SK-N-SH (cell line): ENCODE measurements at regions not wholly inside any gene's neighbourhood (a gene's known extent, or its start where the extent isn't known, plus 50 kb on each side); places are given as distances from the start of the nearest gene placed in this dataset.

Experiments
- CTCF ChIA-PET: fragments of 300-600, 350-600 bp; formaldehyde crosslinking; extraction: SDS; loops from one replicate; lab custom pipeline; 2021; lab: Yijun Ruan, JAX
- POLR2A ChIA-PET: fragments of 350-600 bp; sonication (Branson Sonifier 250); formaldehyde crosslinking; extraction: SDS; loops from one replicate; lab custom pipeline; 2020; ENCODE audit warnings: antibody characterized with exemption, inconsistent platforms; lab: Yijun Ruan, JAX
- DNase-seq: peaks from one replicate; pipeline ENCODE4 v3.0.0; 2012
- H2AFZ ChIP-seq: fragments of 200-600 bp; sonication (generic); 2 replicates; pipeline ENCODE4 v1.8.1; 2016; ENCODE audit warnings: antibody characterized with exemption, mild to moderate bottlenecking, low read depth
- H3F3A ChIP-seq: fragments of 200-600 bp; sonication (generic); replicated peaks from 2 replicates; pipeline ENCODE3; 2016; ENCODE audit warnings: antibody characterized with exemption, mild to moderate bottlenecking; ENCODE audit not compliant: insufficient read depth
- H3K27ac ChIP-seq, 2 experiments: fragments of 200-500 bp in 1 of 2; fragments of 200-600 bp in 1 of 2; sonication (Bioruptor generic) in 1 of 2; sonication (generic), shearing (Covaris generic) in 1 of 2; 2 replicates each; pipeline versions ENCODE4 v1.5.1 to v1.6.1; 2014 to 2016; ENCODE audit warnings: low read depth in 2 of 2, inconsistent platforms in 1 of 2, low read length in 1 of 2, mild to moderate bottlenecking in 1 of 2, mixed read lengths in 1 of 2
- H3K27me3 ChIP-seq: fragments of 200-600 bp; sonication (generic), shearing (Covaris generic); 2 replicates; pipeline ENCODE4 v1.6.1; 2016; ENCODE audit warnings: mixed run types; ENCODE audit not compliant: insufficient read depth
- H3K36me3 ChIP-seq, 2 experiments: fragments of 200-500 bp in 1 of 2; fragments of 200-600 bp in 1 of 2; sonication (Bioruptor generic) in 1 of 2; sonication (generic) in 1 of 2; replicated peaks in 1 of 2; 2 replicates each; pipeline versions ENCODE3 to v1.5.1; 2014 to 2016; ENCODE audit warnings: low read length in 1 of 2, mild to moderate bottlenecking in 1 of 2; ENCODE audit not compliant: insufficient read depth in 2 of 2, control insufficient read depth in 1 of 2
- H3K4me1 ChIP-seq, 2 experiments: fragments of 200-500 bp in 1 of 2; fragments of 200-600 bp in 1 of 2; sonication (Bioruptor generic) in 1 of 2; sonication (generic), shearing (Covaris generic) in 1 of 2; 2 replicates each; pipeline versions ENCODE4 v1.5.1 to v1.6.1; 2014 to 2016; ENCODE audit warnings: low read depth in 1 of 2, low read length in 1 of 2, mixed run types in 1 of 2; ENCODE audit not compliant: insufficient read depth in 2 of 2, control insufficient read depth in 1 of 2
- H3K4me2 ChIP-seq: fragments of 200-600 bp; sonication (generic), shearing (Covaris generic); 2 replicates; pipeline ENCODE4 v1.6.1; 2017; ENCODE audit warnings: mixed run types
- H3K4me3 ChIP-seq, 2 experiments: fragments of 200-500 bp in 1 of 2; fragments of 200-600 bp in 1 of 2; sonication (Bioruptor generic) in 1 of 2; sonication (generic), shearing (Covaris generic) in 1 of 2; 2 replicates each; pipeline versions ENCODE4 v1.5.1 to v1.8.1; 2014 to 2016; ENCODE audit warnings: low read depth in 2 of 2, inconsistent platforms in 1 of 2, low read length in 1 of 2, mild to moderate bottlenecking in 1 of 2, mixed read lengths in 1 of 2, moderate library complexity in 1 of 2
- H3K79me2 ChIP-seq: fragments of 200-600 bp; sonication (generic); 2 replicates; pipeline ENCODE4 v1.8.1; 2017; ENCODE audit warnings: mild to moderate bottlenecking; ENCODE audit not compliant: insufficient read depth
- H3K9ac ChIP-seq: fragments of 200-600 bp; sonication (generic); 2 replicates; pipeline ENCODE4 v1.6.1; 2017; ENCODE audit warnings: mixed run types
- H3K9me2 ChIP-seq: fragments of 200-600 bp; sonication (generic); 2 replicates; pipeline ENCODE4 v1.6.1; 2017; ENCODE audit warnings: mixed run types
- H3K9me3 ChIP-seq: fragments of 200-600 bp; sonication (generic); 2 replicates; pipeline ENCODE4 v1.6.1; 2017; ENCODE audit warnings: mixed run types, mild to moderate bottlenecking, moderate library complexity
- H4K20me1 ChIP-seq: fragments of 200-600 bp; sonication (generic); 2 replicates; pipeline ENCODE4 v1.6.1; 2017; ENCODE audit warnings: mild to moderate bottlenecking, mixed run types; ENCODE audit not compliant: insufficient read depth
- CHD2 ChIP-seq: fragments of 150-350 bp; IDR thresholded peaks from 2 replicates; pipeline ENCODE4 v1.6.1; 2018; ENCODE audit warnings: low read length; ENCODE audit not compliant: partially characterized antibody
- CTCF ChIP-seq: fragments of 200-600 bp; sonication (generic); IDR thresholded peaks from 2 replicates; pipeline ENCODE4 v1.6.1; 2017; ENCODE audit warnings: antibody characterized with exemption, mild to moderate bottlenecking, moderate library complexity
- ELF1 ChIP-seq: IDR thresholded peaks from 2 replicates; pipeline ENCODE4 v1.4.0; 2012
- EP300 ChIP-seq, 2 experiments: IDR thresholded peaks; 2 replicates each; pipeline versions ENCODE4 v1.4.0 to v1.6.1; 2012; ENCODE audit warnings: borderline replicate concordance in 1 of 2, low read depth in 1 of 2, low read length in 1 of 2
- FOSL2 ChIP-seq: IDR thresholded peaks from 2 replicates; pipeline ENCODE4 v1.4.0; 2012; ENCODE audit warnings: low read depth, mild to moderate bottlenecking, moderate library complexity, borderline replicate concordance
- FOXJ3 ChIP-seq: sonication (generic); formaldehyde crosslinking; IDR thresholded peaks from 2 replicates; pipeline ENCODE4 v1.5.1; 2020; ENCODE audit warnings: mild to moderate bottlenecking, missing genetic modification reagents
- GABPA ChIP-seq: IDR thresholded peaks from 2 replicates; pipeline ENCODE4 v1.4.0; 2012; ENCODE audit warnings: low read depth, mild to moderate bottlenecking
- GATA2 ChIP-seq: sonication (generic); formaldehyde crosslinking; IDR thresholded peaks from 2 replicates; pipeline ENCODE4 v1.5.0; 2020; ENCODE audit warnings: mild to moderate bottlenecking, missing genetic modification reagents
- JUND ChIP-seq: IDR thresholded peaks from 2 replicates; pipeline ENCODE4 v1.4.0; 2012
- NRF1 ChIP-seq: IDR thresholded peaks from 2 replicates; pipeline ENCODE4 v1.6.1; 2012; ENCODE audit warnings: low read depth, mild to moderate bottlenecking, low read length
- RAD21 ChIP-seq: IDR thresholded peaks from 2 replicates; pipeline ENCODE4 v1.6.1; 2012; ENCODE audit warnings: mild to moderate bottlenecking, low read length
- TEAD4 ChIP-seq: IDR thresholded peaks from 2 replicates; pipeline ENCODE4 v1.4.0; 2012; ENCODE audit warnings: mild to moderate bottlenecking, borderline replicate concordance; ENCODE audit not compliant: insufficient read depth
- YY1 ChIP-seq: IDR thresholded peaks from 2 replicates; pipeline ENCODE4 v1.4.0; 2012; ENCODE audit warnings: low read depth, mild to moderate bottlenecking
- WGBS: methylation state at CpG from one replicate; pipeline ENCODE4 v1.1.6; 2017; ENCODE audit warnings: low lambda C conversion rate; 5-methylcytosine and 5-hydroxymethylcytosine counted together

- TF ChIP-seq NRF1 = no peak
- TF ChIP-seq, all 33 proteins: peak for 0
- no peak for DNase-seq
- H4K20me1 ChIP-seq = no peaks in the 10 kb centered on the region
- H3K9me3 ChIP-seq = no peaks in the 10 kb centered on the region
- 21% methylated on average over 7 of the region's 7 CpGs for whole genome bisulfite sequencing
- ChIA-PET CTCF (interaction anchor here (3.4 kb wide), 1 partner anchor 14 kb away, joined by 13 read pairs; no protein-coding TSS in a partner anchor), POLR2A (no interaction called here)
- no peaks in the 10 kb centered on the region for H3F3A ChIP-seq
- H3K36me3 ChIP-seq = no peaks in the 10 kb centered on the region
- H3K4me1 ChIP-seq = no peaks in the 10 kb centered on the region; a peak in 1 of 4 replicates
- H3K79me2 ChIP-seq = no peaks in the 10 kb centered on the region
- H2AFZ ChIP-seq = no peak overlapping the region
- no peak overlapping the region for H3K27ac ChIP-seq
- no peaks in the 10 kb centered on the region for H3K9me2 ChIP-seq
- no peak overlapping the region for H3K4me3 ChIP-seq
- peaks cover 9% of the 10 kb centered on the region for H3K27me3 ChIP-seq
- no peak overlapping the region for H3K9ac ChIP-seq
- H3K4me2 ChIP-seq = no peak overlapping the region
These were observed 318.5 kb downstream of the FBXO15 start for GRCh38 chr18:73829146-73829545.

- Histone ChIP-seq H3K4me3 (peak overlapping the region in 1 of 2 experiments; percentile 27; a peak in 1 of 4 replicates), H3K4me2 (peak overlapping the region; percentile 59), H3K9me2 (no peaks in the 10 kb centered on the region), H2AFZ (no peak overlapping the region), H3K36me3 (no peaks in the 10 kb centered on the region), H3K27ac (no peak overlapping the region), H3F3A (no peaks in the 10 kb centered on the region), H3K27me3 (peaks cover 9% of the 10 kb centered on the region; the same call in 1 of the 2 replicates), H3K4me1 (no peaks in the 10 kb centered on the region; a peak in 1 of 4 replicates), H4K20me1 (no peaks in the 10 kb centered on the region), H3K9me3 (no peaks in the 10 kb centered on the region), H3K9ac (no peak overlapping the region), H3K79me2 (no peaks in the 10 kb centered on the region)
- POLR2A ChIA-PET = no interaction called here
- no peak for DNase-seq
- TF ChIP-seq EP300 (IDR thresholded peaks at IDR 0.05; ENCODE audit: borderline replicate concordance in 1 of 2, low read depth in 1 of 2, low read length in 1 of 2) = no peak
- no peak for TF ChIP-seq GATA2 (CRISPR knock-in tag)
- TF ChIP-seq CTCF = no peak
- no peak for TF ChIP-seq JUND
- TF ChIP-seq CHD2 = no peak
- no peak for TF ChIP-seq RAD21
- TF ChIP-seq FOXJ3 = no peak
- no peak for TF ChIP-seq FOSL2
- TF ChIP-seq GABPA = no peak
- TF ChIP-seq ELF1 = no peak
- TF ChIP-seq YY1 = no peak
- no peak for TF ChIP-seq TEAD4
- CTCF ChIA-PET = interaction anchor here (3.4 kb wide), 1 partner anchor 15 kb away, joined by 13 read pairs; no protein-coding TSS in a partner anchor
- 17% methylated on average over 7 of the region's 7 CpGs for WGBS
These were observed 319.8 kb downstream of the FBXO15 start for GRCh38 chr18:73827801-73828200.
